ENCODE measurements at regions not wholly inside any gene's neighbourhood (a gene's known extent, or its start where the extent isn't known, plus 50 kb on each side); places are given as distances from the start of the nearest gene placed in this dataset.
A peak's percentile ranks its signal among the peaks of the same experiment; 100 is the strongest.

DNA sequence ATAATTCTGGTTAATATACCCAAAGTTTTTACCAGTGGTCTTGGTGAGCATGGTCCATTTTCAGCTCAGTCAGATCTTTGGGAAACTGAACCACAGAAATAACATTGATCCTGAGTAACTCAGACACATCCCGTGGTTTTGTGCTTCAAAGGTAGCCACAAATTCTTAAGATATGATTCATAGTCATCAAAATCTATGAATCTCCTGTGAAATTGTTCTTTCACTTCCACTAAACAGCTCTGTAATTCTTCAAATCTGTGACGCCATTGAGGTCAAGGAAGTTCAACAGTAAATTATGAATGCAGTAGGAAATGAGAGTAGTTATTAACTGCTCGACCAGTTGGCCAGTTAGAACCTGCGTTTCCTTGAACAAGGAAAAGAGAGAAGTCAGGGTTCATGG lies 147.3 kb downstream of the IRS1 start:
- no peaks in the 10 kb centered on the region for H3K27me3 ChIP-seq (ENCODE audit: control insufficient read depth, insufficient read depth, low read length)
- H3K36me3 ChIP-seq (ENCODE audit: control insufficient read depth, low read depth, low read length) = no peaks in the 10 kb centered on the region
- peaks cover 4% of the 10 kb centered on the region for H3K9me3 ChIP-seq (ENCODE audit: control insufficient read depth, low read depth, low read length)
- no peak overlapping the region for H3K4me3 ChIP-seq (ENCODE audit: low read length)
- H3K27ac ChIP-seq (ENCODE audit: low read length) = no peak overlapping the region
- H3K9ac ChIP-seq (ENCODE audit: low read length) = no peak overlapping the region
- peaks cover 16% of the 10 kb centered on the region for H3K4me1 ChIP-seq (ENCODE audit: control insufficient read depth, low read depth, low read length)

DNA sequence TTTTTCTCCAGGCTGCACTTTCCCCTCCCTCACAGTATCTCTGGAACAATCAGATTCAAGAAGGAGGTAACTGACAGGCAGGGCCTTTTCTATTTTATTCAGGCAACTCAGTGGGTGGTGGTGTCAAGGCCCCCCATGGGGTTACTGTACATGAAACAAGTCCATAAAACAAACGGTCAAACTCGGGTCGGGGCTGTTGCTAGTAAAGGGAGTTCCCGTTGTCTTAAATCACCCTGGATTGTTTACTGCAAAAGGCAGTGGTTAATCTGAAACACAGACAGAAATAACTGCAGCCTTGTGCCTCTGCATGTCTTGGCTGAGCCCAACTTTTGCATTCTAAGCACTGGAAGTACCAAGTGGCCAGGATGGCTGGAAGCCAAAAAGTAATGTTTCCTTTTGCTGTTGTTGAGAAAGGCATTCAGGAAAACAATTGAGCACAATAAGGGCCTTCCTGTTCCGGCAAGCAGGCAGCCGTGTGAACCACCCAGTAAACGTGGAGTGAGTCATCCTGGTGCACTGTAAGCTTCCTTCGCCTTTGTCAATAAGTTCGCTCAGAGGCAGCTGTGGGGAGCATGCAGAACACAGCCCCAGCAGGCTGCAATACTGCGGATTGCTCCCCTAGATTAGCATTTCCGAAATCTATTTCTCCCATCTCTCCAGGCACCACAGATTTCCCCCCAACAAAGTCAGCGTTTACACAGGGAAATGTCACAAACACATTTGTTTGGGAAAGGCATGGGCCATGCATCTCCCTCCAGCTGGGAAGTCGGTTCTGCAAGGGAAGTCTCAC lies 149.6 kb downstream of the IRS1 start:
- Histone ChIP-seq H3K9me3 (ENCODE audit: control insufficient read depth, low read depth, low read length) (peaks cover 4% of the 10 kb centered on the region), H3K27me3 (ENCODE audit: control insufficient read depth, insufficient read depth, low read length) (no peaks in the 10 kb centered on the region), H3K36me3 (ENCODE audit: control insufficient read depth, low read depth, low read length) (no peaks in the 10 kb centered on the region), H3K4me1 (ENCODE audit: control insufficient read depth, low read depth, low read length) (peaks cover 16% of the 10 kb centered on the region), H3K4me3 (ENCODE audit: low read length) (no peak overlapping the region), H3K9ac (ENCODE audit: low read length) (no peak overlapping the region), H3K27ac (ENCODE audit: low read length) (peak overlapping the region; percentile 54)

DNA sequence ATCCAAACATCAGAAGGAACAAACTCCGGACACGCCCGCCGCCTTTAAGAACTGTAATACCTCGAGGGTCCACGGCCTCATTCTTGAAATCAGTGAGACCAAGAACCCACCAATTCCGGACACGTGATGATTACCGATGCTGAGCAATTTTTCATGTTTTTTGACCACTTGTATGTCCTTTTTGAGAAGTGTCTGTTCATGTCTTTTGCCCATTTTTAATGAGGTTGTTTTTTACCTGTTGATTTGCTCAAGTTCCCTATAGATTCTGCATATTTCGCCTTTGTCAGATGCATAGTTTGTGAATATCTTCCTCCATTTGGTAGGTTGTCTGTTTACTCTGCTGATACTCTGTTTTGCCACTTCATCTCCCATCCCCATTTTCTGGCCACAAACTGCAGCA lies 150.4 kb downstream of the IRS1 start:
- Histone ChIP-seq H3K27me3 (ENCODE audit: control insufficient read depth, insufficient read depth, low read length) (no peaks in the 10 kb centered on the region), H3K4me3 (ENCODE audit: low read length) (no peak overlapping the region), H3K9ac (ENCODE audit: low read length) (no peak overlapping the region), H3K27ac (ENCODE audit: low read length) (no peak overlapping the region), H3K36me3 (ENCODE audit: control insufficient read depth, low read depth, low read length) (no peaks in the 10 kb centered on the region), H3K9me3 (ENCODE audit: control insufficient read depth, low read depth, low read length) (peaks cover 4% of the 10 kb centered on the region), H3K4me1 (ENCODE audit: control insufficient read depth, low read depth, low read length) (peaks cover 16% of the 10 kb centered on the region)

DNA sequence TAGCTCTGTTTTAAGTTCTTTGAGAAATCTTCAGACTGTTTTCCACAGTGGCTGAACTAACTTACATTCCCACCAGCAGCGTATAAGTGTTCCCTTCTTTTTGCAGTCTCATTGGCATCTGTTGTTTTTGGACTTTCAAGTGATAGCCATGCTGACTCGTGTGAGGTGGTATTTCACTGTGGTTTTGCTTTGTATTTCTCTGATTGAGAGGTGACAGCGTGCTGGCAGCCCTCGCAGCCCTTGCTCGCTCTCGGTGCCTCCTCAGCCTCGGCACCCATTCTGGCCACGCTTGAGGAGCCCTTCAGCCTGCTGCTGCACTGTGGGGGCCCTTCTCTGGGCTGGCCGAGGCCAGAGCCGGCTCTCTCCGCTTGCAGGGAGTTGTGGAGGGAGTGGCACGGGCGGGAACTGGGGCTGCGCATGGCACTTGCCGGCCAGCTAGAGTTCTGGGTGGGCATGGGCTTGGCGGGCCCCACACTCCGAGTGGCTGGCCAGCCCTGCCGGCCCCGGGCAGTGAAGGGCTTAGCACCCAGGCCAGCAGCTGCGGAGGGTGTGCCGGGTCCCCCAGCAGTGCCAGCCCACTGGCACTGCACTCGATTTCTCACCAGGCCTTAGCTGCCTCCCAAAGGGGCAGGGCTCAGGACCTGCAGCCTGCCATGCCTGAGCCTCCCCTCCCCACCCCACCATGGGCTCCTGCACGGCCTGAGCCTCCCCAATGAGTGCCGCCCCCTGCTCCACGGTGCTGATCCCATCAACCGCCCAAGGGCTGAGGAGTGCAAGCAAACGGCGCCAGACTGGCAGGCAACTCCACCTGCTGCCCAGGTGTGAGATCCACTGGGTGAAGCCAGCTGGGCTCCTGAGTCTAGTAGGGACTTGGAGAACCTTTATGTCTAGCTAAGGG lies 151.8 kb downstream of the IRS1 start:
- Histone ChIP-seq H3K4me1 (ENCODE audit: control insufficient read depth, low read depth, low read length) (peaks cover 16% of the 10 kb centered on the region), H3K27me3 (ENCODE audit: control insufficient read depth, insufficient read depth, low read length) (no peaks in the 10 kb centered on the region)

DNA sequence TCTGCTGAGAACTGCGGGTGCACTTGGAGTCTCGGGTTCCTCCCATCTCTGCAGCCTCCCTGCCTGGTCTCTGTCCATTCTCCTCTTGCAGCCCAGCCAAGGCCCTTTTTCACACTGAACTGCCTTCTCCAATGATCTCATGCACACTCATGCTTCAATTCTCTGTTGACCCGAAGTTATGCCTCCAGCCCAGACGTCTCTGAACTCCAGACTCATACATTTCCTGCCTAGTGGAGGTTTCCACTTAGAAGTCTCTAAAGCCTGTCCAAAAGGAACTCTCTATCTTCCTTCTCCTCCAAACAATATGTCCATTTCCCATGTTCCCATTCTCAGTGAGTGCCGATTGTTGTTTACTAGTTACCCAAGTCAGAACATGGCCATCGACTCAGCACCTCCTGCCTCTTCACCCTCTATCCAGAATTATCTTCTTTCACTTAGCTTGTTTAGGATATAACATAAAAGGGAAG lies 155.2 kb downstream of the IRS1 start:
- Histone ChIP-seq H3K36me3 (ENCODE audit: control insufficient read depth, low read depth, low read length) (no peaks in the 10 kb centered on the region), H3K4me1 (ENCODE audit: control insufficient read depth, low read depth, low read length) (no peaks in the 10 kb centered on the region), H3K27ac (ENCODE audit: low read length) (no peak overlapping the region), H3K4me3 (ENCODE audit: low read length) (no peak overlapping the region), H3K9ac (ENCODE audit: low read length) (no peak overlapping the region), H3K27me3 (ENCODE audit: control insufficient read depth, insufficient read depth, low read length) (no peaks in the 10 kb centered on the region), H3K9me3 (ENCODE audit: control insufficient read depth, low read depth, low read length) (peaks cover 4% of the 10 kb centered on the region)

More for the DNA sequence above, 151.8 kb downstream of the IRS1 start:
- Histone ChIP-seq H3K36me3 (ENCODE audit: control insufficient read depth, low read depth, low read length) (no peaks in the 10 kb centered on the region), H3K27ac (ENCODE audit: low read length) (no peak overlapping the region), H3K9me3 (ENCODE audit: control insufficient read depth, low read depth, low read length) (peaks cover 4% of the 10 kb centered on the region), H3K4me3 (ENCODE audit: low read length) (no peak overlapping the region), H3K9ac (ENCODE audit: low read length) (no peak overlapping the region)

- Histone ChIP-seq H3K27ac (ENCODE audit: low read length) (no peak overlapping the region), H3K9ac (ENCODE audit: low read length) (no peak overlapping the region), H3K27me3 (ENCODE audit: control insufficient read depth, insufficient read depth, low read length) (no peaks in the 10 kb centered on the region), H3K36me3 (ENCODE audit: control insufficient read depth, low read depth, low read length) (no peaks in the 10 kb centered on the region), H3K4me3 (ENCODE audit: low read length) (no peak overlapping the region), H3K4me1 (ENCODE audit: control insufficient read depth, low read depth, low read length) (no peaks in the 10 kb centered on the region), H3K9me3 (ENCODE audit: control insufficient read depth, low read depth, low read length) (peaks cover under 1% of the 10 kb centered on the region)
These were observed 155.7 kb downstream of the IRS1 start for GRCh38 chr2:226643946-226644282.

DNA sequence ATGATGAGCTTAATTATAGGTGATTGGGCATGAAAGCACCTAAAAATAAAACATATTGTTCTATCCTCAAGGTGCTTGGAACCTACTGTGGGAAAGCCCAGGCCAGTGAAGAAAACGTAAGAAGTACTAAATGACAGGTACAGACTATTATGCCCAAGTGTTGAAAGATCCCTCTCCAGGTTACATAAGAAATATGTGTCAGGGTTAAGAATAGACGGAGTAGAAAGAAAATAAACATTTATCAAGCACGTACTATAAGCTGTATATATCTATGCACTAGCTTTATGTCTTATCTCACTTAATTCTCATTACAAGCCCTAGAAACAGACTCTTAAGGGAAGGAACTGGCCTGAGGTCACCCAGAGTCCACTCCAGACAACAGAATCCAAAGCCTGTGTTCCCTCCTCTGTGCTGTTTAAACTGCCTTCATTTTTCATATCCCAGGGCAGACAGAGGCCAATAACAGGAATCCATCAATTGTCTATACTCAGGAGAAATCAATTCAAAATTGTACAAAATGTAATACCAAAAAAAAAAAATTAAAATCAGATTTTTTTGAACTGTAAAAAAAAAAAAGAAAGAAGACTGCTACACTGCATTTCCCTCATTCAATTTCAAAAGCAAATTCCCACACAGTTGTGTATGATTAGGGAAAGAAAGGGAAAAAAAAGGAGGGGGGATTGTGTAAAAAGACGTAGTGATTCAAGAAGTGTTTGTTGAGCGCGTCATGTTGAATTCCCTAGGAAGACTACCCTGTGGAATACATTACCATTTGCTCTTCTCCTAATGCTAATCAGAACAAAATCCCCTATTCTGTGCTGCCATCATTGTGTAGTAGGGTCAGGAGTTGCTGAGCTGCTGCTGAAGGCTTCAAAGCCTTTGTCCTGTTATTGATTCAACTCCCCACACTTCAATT lies 156.3 kb downstream of the IRS1 start:
- Histone ChIP-seq H3K27me3 (ENCODE audit: control insufficient read depth, insufficient read depth, low read length) (no peaks in the 10 kb centered on the region), H3K36me3 (ENCODE audit: control insufficient read depth, low read depth, low read length) (no peaks in the 10 kb centered on the region), H3K4me1 (ENCODE audit: control insufficient read depth, low read depth, low read length) (no peaks in the 10 kb centered on the region), H3K9me3 (ENCODE audit: control insufficient read depth, low read depth, low read length) (no peaks in the 10 kb centered on the region), H3K27ac (ENCODE audit: low read length) (no peak overlapping the region), H3K4me3 (ENCODE audit: low read length) (no peak overlapping the region), H3K9ac (ENCODE audit: low read length) (no peak overlapping the region)

DNA sequence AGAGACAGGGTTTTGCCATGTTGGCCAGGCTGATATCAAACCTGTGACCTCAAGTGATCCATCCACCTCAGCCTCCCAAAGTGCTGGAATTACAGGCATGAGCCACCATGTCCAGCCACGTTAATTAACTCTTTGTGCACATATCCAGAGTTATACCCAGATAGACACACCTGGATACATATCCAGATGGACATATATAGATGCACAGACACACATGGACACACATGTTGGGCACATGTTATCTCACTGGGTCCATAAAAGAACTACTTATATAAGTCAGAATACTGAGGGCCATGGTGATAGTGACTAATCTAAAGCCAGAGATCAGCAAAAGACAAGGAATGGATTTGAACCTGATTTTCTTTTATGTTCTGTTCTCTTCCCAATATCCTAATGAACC lies 158.6 kb downstream of the IRS1 start:
- H3K4me1 ChIP-seq (ENCODE audit: control insufficient read depth, low read depth, low read length) = no peaks in the 10 kb centered on the region
- no peak overlapping the region for H3K4me3 ChIP-seq (ENCODE audit: low read length)
- H3K36me3 ChIP-seq (ENCODE audit: control insufficient read depth, low read depth, low read length) = no peaks in the 10 kb centered on the region
- H3K9me3 ChIP-seq (ENCODE audit: control insufficient read depth, low read depth, low read length) = no peaks in the 10 kb centered on the region
- no peak overlapping the region for H3K9ac ChIP-seq (ENCODE audit: low read length)
- no peaks in the 10 kb centered on the region for H3K27me3 ChIP-seq (ENCODE audit: control insufficient read depth, insufficient read depth, low read length)
- no peak overlapping the region for H3K27ac ChIP-seq (ENCODE audit: low read length)

DNA sequence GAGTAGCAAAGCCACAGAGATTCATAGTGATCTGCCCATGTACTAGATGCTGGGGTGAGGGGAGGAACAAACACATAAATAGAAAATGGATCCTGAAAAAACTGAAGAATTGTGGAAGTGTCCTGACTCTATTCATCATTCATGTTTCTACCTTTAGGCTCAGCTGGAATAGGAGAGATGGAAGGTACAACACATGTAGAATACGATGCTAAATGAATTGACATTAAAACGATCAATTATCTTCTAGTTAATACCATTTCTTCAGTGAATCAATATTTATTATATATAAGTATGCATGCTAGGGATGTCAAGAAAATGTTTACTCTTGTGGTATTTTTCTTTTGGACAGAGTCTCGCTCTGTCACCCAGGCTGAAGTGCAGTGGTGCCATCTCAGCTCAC lies 159.1 kb downstream of the IRS1 start:
- Histone ChIP-seq H3K27me3 (ENCODE audit: control insufficient read depth, insufficient read depth, low read length) (no peaks in the 10 kb centered on the region), H3K9ac (ENCODE audit: low read length) (no peak overlapping the region), H3K4me1 (ENCODE audit: control insufficient read depth, low read depth, low read length) (no peaks in the 10 kb centered on the region), H3K4me3 (ENCODE audit: low read length) (no peak overlapping the region), H3K9me3 (ENCODE audit: control insufficient read depth, low read depth, low read length) (no peaks in the 10 kb centered on the region), H3K36me3 (ENCODE audit: control insufficient read depth, low read depth, low read length) (no peaks in the 10 kb centered on the region), H3K27ac (ENCODE audit: low read length) (no peak overlapping the region)

GRCh38 chr2:226639550-226639949 lies 160.1 kb downstream of the IRS1 start:
- Histone ChIP-seq H3K4me1 (ENCODE audit: control insufficient read depth, low read depth, low read length) (no peaks in the 10 kb centered on the region), H3K9me3 (ENCODE audit: control insufficient read depth, low read depth, low read length) (no peaks in the 10 kb centered on the region), H3K27me3 (ENCODE audit: control insufficient read depth, insufficient read depth, low read length) (no peaks in the 10 kb centered on the region), H3K9ac (ENCODE audit: low read length) (no peak overlapping the region), H3K4me3 (ENCODE audit: low read length) (no peak overlapping the region), H3K36me3 (ENCODE audit: control insufficient read depth, low read depth, low read length) (no peaks in the 10 kb centered on the region), H3K27ac (ENCODE audit: low read length) (no peak overlapping the region)

- no peaks in the 10 kb centered on the region for H3K36me3 ChIP-seq (ENCODE audit: control insufficient read depth, low read depth, low read length)
- no peaks in the 10 kb centered on the region for H3K4me1 ChIP-seq (ENCODE audit: control insufficient read depth, low read depth, low read length)
- H3K9ac ChIP-seq (ENCODE audit: low read length) = no peak overlapping the region
- H3K27ac ChIP-seq (ENCODE audit: low read length) = no peak overlapping the region
- no peaks in the 10 kb centered on the region for H3K9me3 ChIP-seq (ENCODE audit: control insufficient read depth, low read depth, low read length)
- H3K4me3 ChIP-seq (ENCODE audit: low read length) = no peak overlapping the region
- no peaks in the 10 kb centered on the region for H3K27me3 ChIP-seq (ENCODE audit: control insufficient read depth, insufficient read depth, low read length)
These were observed 161.0 kb downstream of the IRS1 start for GRCh38 chr2:226638576-226638975.
